ENCODE measurements at regions not wholly inside any gene's neighbourhood (a gene's known extent, or its start where the extent isn't known, plus 50 kb on each side); places are given as distances from the start of the nearest gene placed in this dataset.
A peak's percentile ranks its signal among the peaks of the same experiment; 100 is the strongest.

- ATAC-seq: 0 out of 6 replicates have a peak, but pooled peaks of 1 of the 2 experiments have one; percentile 19
- TF ChIP-seq NFE2L2 (conservative IDR thresholded peaks at IDR 0.05; ENCODE audit: low read length) (no peak), CHD4 (IDR thresholded peaks at IDR 0.05; ENCODE audit: borderline replicate concordance) (no peak), ELK1 (IDR thresholded peaks at IDR 0.05; ENCODE audit: low read depth, low read length) (no peak), RCOR1 (IDR thresholded peaks at IDR 0.05; ENCODE audit: low read depth, low read length) (no peak), POLR2AphosphoS2 (conservative IDR thresholded peaks at IDR 0.05; ENCODE audit: low read length) (no peak), HDAC2 (IDR thresholded peaks at IDR 0.05) (no peak), MYC (IDR thresholded peaks at IDR 0.05; ENCODE audit: borderline replicate concordance, low read length) (no peak), REST (IDR thresholded peaks at IDR 0.05) (no peak), HMGXB4 (CRISPR knock-in tag; IDR thresholded peaks at IDR 0.05; ENCODE audit: borderline replicate concordance) (no peak), FOSB (CRISPR knock-in tag; IDR thresholded peaks at IDR 0.05) (no peak)
- 7% methylated on average over 2 of the region's 2 CpGs for WGBS (ENCODE audit: missing lambda C conversion rate)
- Histone ChIP-seq H3K9me3 (no peaks in the 10 kb centered on the region), H3K4me2 (peak overlapping the region; percentile 60; the same call in 2 of the 3 replicates), H3K4me3 (no peak overlapping the region), H3K27ac (no peak overlapping the region), H3K4me1 (peaks cover 27% of the 10 kb centered on the region)
- CTCF ChIA-PET: no interaction called here
- no peak for FAIRE-seq
- DNase-seq (ENCODE audit: low read depth in 1 of 2, low spot score in 1 of 2): no peak
- POLR2A ChIA-PET: interaction anchor here (0.9 kb wide), 1 partner anchor 92 kb away, joined by 3 read pairs; the partner anchor contains the start of genes TMEM167A and XRCC4
Observed at GRCh38 chr5:82985763-82986162, 91.4 kb downstream of the TMEM167A start.

- WGBS (ENCODE audit: missing lambda C conversion rate): 38% methylated on average over 10 of the region's 10 CpGs
- TF ChIP-seq PHF8 (IDR thresholded peaks at IDR 0.05; ENCODE audit: borderline replicate concordance, low read depth) (no peak), HDAC2 (IDR thresholded peaks at IDR 0.05) (no peak), EHMT2 (IDR thresholded peaks at IDR 0.05; ENCODE audit: low read depth) (no peak), E2F6 (IDR thresholded peaks at IDR 0.05; ENCODE audit: borderline replicate concordance, low read depth) (no peak), NPAS2 (CRISPR knock-in tag; IDR thresholded peaks at IDR 0.05; ENCODE audit: borderline replicate concordance) (no peak), ATOH8 (CRISPR knock-in tag; IDR thresholded peaks at IDR 0.05; ENCODE audit: low read depth) (no peak), ESRRA (IDR thresholded peaks at IDR 0.05; ENCODE audit: borderline replicate concordance, low read length) (no peak), REST (IDR thresholded peaks at IDR 0.05) (no peak), CBX8 (IDR thresholded peaks at IDR 0.05) (no peak), CTCF (IDR thresholded peaks at IDR 0.05) (no peak), FOSB (CRISPR knock-in tag; IDR thresholded peaks at IDR 0.05) (no peak)
- ATAC-seq (peak in 1 of 2 experiments; percentile 71; a peak in 3 of 6 replicates), FAIRE-seq (no peak), DNase-seq (ENCODE audit: low read depth in 1 of 2, low spot score in 1 of 2) (peak in 1 of 2 experiments; percentile 19)
- peak overlapping the region; percentile 9 to 28; a peak in 1 of 6 replicates for H3K27ac ChIP-seq
- H3K4me2 ChIP-seq: peak overlapping the region; percentile 60
- no peak overlapping the region for H3K4me3 ChIP-seq
- ChIA-PET CTCF (no interaction called here), POLR2A (interaction anchor here (0.9 kb wide), 1 partner anchor 92 kb away, joined by 3 read pairs; the partner anchor contains the start of genes TMEM167A and XRCC4)
- peaks cover 27% of the 10 kb centered on the region for H3K4me1 ChIP-seq
- no peaks in the 10 kb centered on the region for H3K9me3 ChIP-seq
Observed at GRCh38 chr5:82984786-82985735, 92.1 kb downstream of the TMEM167A start.
